GM12873 (cell line): ENCODE measurements at regions not wholly inside any gene's neighbourhood (a gene's known extent, or its start where the extent isn't known, plus 50 kb on each side); places are given as distances from the start of the nearest gene placed in this dataset.

Source experiments
- CTCF ChIP-seq: IDR thresholded peaks from 2 replicates; pipeline ENCODE4 v1.5.1; 2012; ENCODE audit warnings: low read depth, mild to moderate bottlenecking, moderate library complexity, low read length, control low read depth; ENCODE audit not compliant: insufficient read depth; ENCODE audit errors: missing control alignments

- peak; percentile 32 for TF ChIP-seq CTCF
Measured at GRCh38 chr4:165700855-165701254, 172.2 kb upstream of the TLL1 start.

- TF ChIP-seq CTCF, result no peak
Measured at GRCh38 chr4:165707128-165707527, 165.9 kb upstream of the TLL1 start.

- TF ChIP-seq CTCF, result no peak
Measured at GRCh38 chr4:165709516-165709915, 163.5 kb upstream of the TLL1 start.

GRCh38 chr4:165709973-165710526 lies 163.0 kb upstream of the TLL1 start:
- no peak for TF ChIP-seq CTCF

- TF ChIP-seq CTCF, result no peak
Measured at GRCh38 chr4:165711436-165711835, 161.6 kb upstream of the TLL1 start.

GRCh38 chr4:165711912-165712311 lies 161.1 kb upstream of the TLL1 start:
- no peak for TF ChIP-seq CTCF

- no peak for TF ChIP-seq CTCF
Measured at GRCh38 chr4:165714650-165715049, 158.4 kb upstream of the TLL1 start.
